DOHH2 (cell line): ENCODE measurements at regions not wholly inside any gene's neighbourhood (a gene's known extent, or its start where the extent isn't known, plus 50 kb on each side); places are given as distances from the start of the nearest gene placed in this dataset.

Experiments
- H3F3A ChIP-seq: fragments of 200-600 bp; sonication (generic), shearing (Covaris generic); 2 replicates; pipeline ENCODE4 v1.6.0; 2016; ENCODE audit warnings: antibody characterized with exemption, mild to moderate bottlenecking; ENCODE audit not compliant: control insufficient read depth, insufficient read depth
- H3K27ac ChIP-seq: fragments of 200-600 bp; sonication (generic); 2 replicates; pipeline ENCODE4 v1.5.1; 2014; ENCODE audit warnings: low read depth, mild to moderate bottlenecking, low read length, moderate library complexity
- H3K27me3 ChIP-seq: fragments of 200-600 bp; sonication (generic); 2 replicates; pipeline ENCODE4 v1.6.1; 2014; ENCODE audit warnings: mild to moderate bottlenecking, low read length, mixed read lengths; ENCODE audit not compliant: control insufficient read depth
- H3K36me3 ChIP-seq: fragments of 200-600 bp; sonication (generic); 2 replicates; pipeline ENCODE4 v1.6.1; 2014; ENCODE audit warnings: mild to moderate bottlenecking, low read length, moderate library complexity, mixed read lengths; ENCODE audit not compliant: control insufficient read depth
- H3K4me1 ChIP-seq: fragments of 200-600 bp; sonication (generic); 2 replicates; pipeline ENCODE4 v1.6.1; 2014; ENCODE audit warnings: mild to moderate bottlenecking, low read length, mixed read lengths; ENCODE audit not compliant: control insufficient read depth
- H3K4me2 ChIP-seq: fragments of 200-600 bp; sonication (generic); 2 replicates; pipeline ENCODE4 v1.6.0; 2014; ENCODE audit warnings: mild to moderate bottlenecking, low read length, moderate library complexity
- H3K4me3 ChIP-seq: fragments of 200-600 bp; sonication (generic); 2 replicates; pipeline ENCODE4 v1.5.1; 2014; ENCODE audit warnings: mild to moderate bottlenecking, low read length, mixed read lengths
- H3K79me2 ChIP-seq: fragments of 200-600 bp; sonication (generic); 2 replicates; pipeline ENCODE4 v1.6.1; 2014; ENCODE audit warnings: mild to moderate bottlenecking, low read length, mixed read lengths; ENCODE audit not compliant: control insufficient read depth
- H3K9me2 ChIP-seq: fragments of 200-600 bp; sonication (generic); replicated peaks from 2 replicates; pipeline ENCODE4 v1.6.1; 2014; ENCODE audit warnings: mild to moderate bottlenecking, low read length, mixed read lengths; ENCODE audit not compliant: control insufficient read depth
- H3K9me3 ChIP-seq: fragments of 200-600 bp; sonication (generic); 2 replicates; pipeline ENCODE4 v1.6.1; 2014; ENCODE audit warnings: antibody characterized with exemption, low read length, mixed read lengths; ENCODE audit not compliant: control insufficient read depth, insufficient read depth
- H4K20me1 ChIP-seq: fragments of 200-600 bp; sonication (generic); 2 replicates; pipeline ENCODE4 v1.6.0; 2014; ENCODE audit warnings: low read depth, mild to moderate bottlenecking, antibody characterized with exemption, low read length, moderate library complexity; ENCODE audit not compliant: control insufficient read depth, insufficient read depth
- CTCF ChIP-seq: fragments of 200-600 bp; sonication (generic); IDR thresholded peaks from one replicate; pipeline ENCODE4 v1.5.1; 2014; ENCODE audit warnings: antibody characterized with exemption, mild to moderate bottlenecking, low read depth, low read length; ENCODE audit not compliant: poor library complexity, severe bottlenecking
- EZH2phosphoT487 ChIP-seq: fragments of 200-600 bp; sonication (generic); IDR thresholded peaks from 2 replicates; pipeline ENCODE4 v1.6.1; 2017; ENCODE audit warnings: borderline replicate concordance, mild to moderate bottlenecking, antibody characterized with exemption, low read length, moderate library complexity, mixed read lengths

GRCh38 chr2:225742487-225742886 is 343.0 kb downstream of the NYAP2 start:
- Histone ChIP-seq H3K9me3 (no peaks in the 10 kb centered on the region), H3F3A (no peaks in the 10 kb centered on the region), H3K4me1 (no peaks in the 10 kb centered on the region), H3K27ac (no peak overlapping the region), H3K9me2 (no peaks in the 10 kb centered on the region), H3K36me3 (no peaks in the 10 kb centered on the region), H3K27me3 (no peaks in the 10 kb centered on the region), H4K20me1 (no peaks in the 10 kb centered on the region), H3K4me3 (no peak overlapping the region), H3K4me2 (no peak overlapping the region), H3K79me2 (no peaks in the 10 kb centered on the region)
- TF ChIP-seq EZH2phosphoT487 (no peak), CTCF (no peak)

- no peaks in the 10 kb centered on the region for H3F3A ChIP-seq
- H3K36me3 ChIP-seq, result no peaks in the 10 kb centered on the region
- H3K27me3 ChIP-seq, result no peaks in the 10 kb centered on the region
- H3K4me1 ChIP-seq, result no peaks in the 10 kb centered on the region
- no peaks in the 10 kb centered on the region for H3K9me2 ChIP-seq
- H3K9me3 ChIP-seq, result no peaks in the 10 kb centered on the region
- H3K4me3 ChIP-seq, result no peak overlapping the region
- H3K79me2 ChIP-seq, result no peaks in the 10 kb centered on the region
- no peak overlapping the region for H3K4me2 ChIP-seq
- no peak for TF ChIP-seq EZH2phosphoT487
- no peak for TF ChIP-seq CTCF
- H3K27ac ChIP-seq, result no peak overlapping the region
- H4K20me1 ChIP-seq, result no peaks in the 10 kb centered on the region
These were observed 340.6 kb downstream of the NYAP2 start for GRCh38 chr2:225740086-225740485.

GRCh38 chr2:225739328-225739727 is 339.8 kb downstream of the NYAP2 start:
- Histone ChIP-seq H3K36me3 (no peaks in the 10 kb centered on the region), H3K4me1 (no peaks in the 10 kb centered on the region), H3K4me2 (no peak overlapping the region), H3K9me3 (no peaks in the 10 kb centered on the region), H4K20me1 (no peaks in the 10 kb centered on the region), H3K79me2 (no peaks in the 10 kb centered on the region), H3K27ac (no peak overlapping the region), H3F3A (no peaks in the 10 kb centered on the region), H3K9me2 (no peaks in the 10 kb centered on the region), H3K27me3 (no peaks in the 10 kb centered on the region), H3K4me3 (no peak overlapping the region)
- TF ChIP-seq CTCF (no peak), EZH2phosphoT487 (no peak)

- no peak overlapping the region for H3K4me2 ChIP-seq
- no peaks in the 10 kb centered on the region for H3K9me3 ChIP-seq
- no peaks in the 10 kb centered on the region for H3F3A ChIP-seq
- no peak overlapping the region for H3K27ac ChIP-seq
- H4K20me1 ChIP-seq, result no peaks in the 10 kb centered on the region
- H3K4me1 ChIP-seq, result no peaks in the 10 kb centered on the region
- H3K79me2 ChIP-seq, result no peaks in the 10 kb centered on the region
- no peaks in the 10 kb centered on the region for H3K27me3 ChIP-seq
- H3K4me3 ChIP-seq, result no peak overlapping the region
- H3K9me2 ChIP-seq, result no peaks in the 10 kb centered on the region
- H3K36me3 ChIP-seq, result no peaks in the 10 kb centered on the region
- TF ChIP-seq EZH2phosphoT487, result no peak
- no peak for TF ChIP-seq CTCF
These were observed 339.2 kb downstream of the NYAP2 start for GRCh38 chr2:225738735-225739134.
